OCI-LY1 (cell line): ENCODE measurements at regions not wholly inside any gene's neighbourhood (a gene's known extent, or its start where the extent isn't known, plus 50 kb on each side); places are given as distances from the start of the nearest gene placed in this dataset.

Experiments
- EZH2 ChIP-seq: fragments of 200-600 bp; sonication (generic), shearing (Covaris generic); IDR thresholded peaks from 2 replicates; pipeline ENCODE4 v1.8.0; 2017; ENCODE audit warnings: borderline replicate concordance, mixed run types, mild to moderate bottlenecking, antibody characterized with exemption, low read length, moderate library complexity, mixed read lengths
- TF ChIP-seq, protein P1 (sequence below): fragments of 200-600 bp; sonication (generic), shearing (Covaris generic); IDR thresholded peaks from 2 replicates; pipeline ENCODE4 v1.5.1; 2017; ENCODE audit warnings: mild to moderate bottlenecking, antibody characterized with exemption, low read length, moderate library complexity, mixed read lengths

GRCh38 chr9:25412646-25413045 lies 265.6 kb downstream of the TUSC1 start:
- TF ChIP-seq, protein P1, sequence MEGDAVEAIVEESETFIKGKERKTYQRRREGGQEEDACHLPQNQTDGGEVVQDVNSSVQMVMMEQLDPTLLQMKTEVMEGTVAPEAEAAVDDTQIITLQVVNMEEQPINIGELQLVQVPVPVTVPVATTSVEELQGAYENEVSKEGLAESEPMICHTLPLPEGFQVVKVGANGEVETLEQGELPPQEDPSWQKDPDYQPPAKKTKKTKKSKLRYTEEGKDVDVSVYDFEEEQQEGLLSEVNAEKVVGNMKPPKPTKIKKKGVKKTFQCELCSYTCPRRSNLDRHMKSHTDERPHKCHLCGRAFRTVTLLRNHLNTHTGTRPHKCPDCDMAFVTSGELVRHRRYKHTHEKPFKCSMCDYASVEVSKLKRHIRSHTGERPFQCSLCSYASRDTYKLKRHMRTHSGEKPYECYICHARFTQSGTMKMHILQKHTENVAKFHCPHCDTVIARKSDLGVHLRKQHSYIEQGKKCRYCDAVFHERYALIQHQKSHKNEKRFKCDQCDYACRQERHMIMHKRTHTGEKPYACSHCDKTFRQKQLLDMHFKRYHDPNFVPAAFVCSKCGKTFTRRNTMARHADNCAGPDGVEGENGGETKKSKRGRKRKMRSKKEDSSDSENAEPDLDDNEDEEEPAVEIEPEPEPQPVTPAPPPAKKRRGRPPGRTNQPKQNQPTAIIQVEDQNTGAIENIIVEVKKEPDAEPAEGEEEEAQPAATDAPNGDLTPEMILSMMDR = no peak
- TF ChIP-seq EZH2 = no peak
